Vagina (tissue), 2 donors: ENCODE measurements at regions not wholly inside any gene's neighbourhood (a gene's known extent, or its start where the extent isn't known, plus 50 kb on each side); places are given as distances from the start of the nearest gene placed in this dataset.

Experiments
- DNase-seq, 2 donors: peaks; one replicate each; pipeline ENCODE4 v3.0.0-alpha.2; 2017; ENCODE audit errors: extremely low spot score in 2 of 2
- H3K27ac ChIP-seq: fragments of 200-600 bp; sonication (generic); one replicate; pipeline ENCODE4 v1.5.1; 2019
- H3K27me3 ChIP-seq: fragments of 200-600 bp; sonication (generic); one replicate; pipeline ENCODE4 v1.5.1; 2019
- H3K36me3 ChIP-seq, 2 donors: fragments of 200-600 bp; sonication (generic); one replicate each; pipeline ENCODE4 v1.5.1; 2017 to 2019
- H3K4me1 ChIP-seq: fragments of 200-600 bp; sonication (generic); one replicate; pipeline ENCODE4 v1.5.1; 2019
- H3K4me3 ChIP-seq, 2 donors: fragments of 200-600 bp; sonication (generic); 1 replicate in 1 of 2; 2 replicates in 1 of 2; pipeline ENCODE4 v1.5.1; 2016 to 2019
- H3K9me3 ChIP-seq: fragments of 200-600 bp; sonication (generic); one replicate; pipeline ENCODE4 v1.5.1; 2019
- CTCF ChIP-seq, 3 experiments: fragments of 450-650 bp in 2 of 3; fragments of 200-600 bp in 1 of 3; sonication (generic) in 1 of 3; IDR thresholded peaks; one replicate each; pipeline ENCODE4 v1.5.1; 2017 to 2019; ENCODE audit warnings: antibody characterized with exemption in 3 of 3, mild to moderate bottlenecking in 2 of 3, moderate library complexity in 2 of 3
- POLR2A ChIP-seq, 2 donors: fragments of 450-650 bp; IDR thresholded peaks; one replicate each; pipeline ENCODE4 v1.6.1; 2017; ENCODE audit warnings: antibody characterized with exemption in 2 of 2, mild to moderate bottlenecking in 2 of 2, moderate library complexity in 2 of 2
- POLR2AphosphoS5 ChIP-seq, 2 donors: sonication (generic); formaldehyde crosslinking; IDR thresholded peaks; one replicate each; pipeline ENCODE4 v1.9.0; 2017; ENCODE audit warnings: antibody characterized with exemption in 2 of 2, mild to moderate bottlenecking in 2 of 2, low read depth in 1 of 2; ENCODE audit not compliant: insufficient read depth in 1 of 2
- intact Hi-C: fragments of 100-400 bp; cut with DNase I; formaldehyde crosslinking; loops from one replicate; pipeline ENCODE4 v1.15.1; 2023

- TF ChIP-seq POLR2A (IDR thresholded peaks at IDR 0.05) (no peak), CTCF (IDR thresholded peaks at IDR 0.05) (no peak), POLR2AphosphoS5 (IDR thresholded peaks at IDR 0.05; ENCODE audit: insufficient read depth in 1 of 2, low read depth in 1 of 2) (no peak)
- DNase-seq, result no peak
- H3K9me3 ChIP-seq, result no peaks in the 10 kb centered on the region
- no peaks in the 10 kb centered on the region for H3K27me3 ChIP-seq
- intact Hi-C loops, result no loop called here
- H3K36me3 ChIP-seq, result no peaks in the 10 kb centered on the region
- no peak overlapping the region for H3K4me3 ChIP-seq
- H3K27ac ChIP-seq, result no peak overlapping the region
- H3K4me1 ChIP-seq, result no peaks in the 10 kb centered on the region
These were observed 268.3 kb upstream of the POGK start for GRCh38 chr1:166570954-166571353.

GRCh38 chr1:166573199-166573598 is 266.1 kb upstream of the POGK start:
- Histone ChIP-seq H3K27me3 (no peaks in the 10 kb centered on the region), H3K4me1 (no peaks in the 10 kb centered on the region), H3K9me3 (no peaks in the 10 kb centered on the region), H3K4me3 (no peak overlapping the region), H3K27ac (no peak overlapping the region), H3K36me3 (no peaks in the 10 kb centered on the region)
- DNase-seq, result no peak
- intact Hi-C loops, result no loop called here
- TF ChIP-seq POLR2A (IDR thresholded peaks at IDR 0.05) (no peak), CTCF (IDR thresholded peaks at IDR 0.05) (no peak), POLR2AphosphoS5 (IDR thresholded peaks at IDR 0.05; ENCODE audit: insufficient read depth in 1 of 2, low read depth in 1 of 2) (no peak)

- DNase-seq, result no peak
- no peaks in the 10 kb centered on the region for H3K27me3 ChIP-seq
- no peaks in the 10 kb centered on the region for H3K36me3 ChIP-seq
- H3K9me3 ChIP-seq, result no peaks in the 10 kb centered on the region
- TF ChIP-seq POLR2AphosphoS5 (IDR thresholded peaks at IDR 0.05; ENCODE audit: insufficient read depth in 1 of 2, low read depth in 1 of 2) (no peak), POLR2A (IDR thresholded peaks at IDR 0.05) (no peak), CTCF (IDR thresholded peaks at IDR 0.05) (no peak)
- intact Hi-C loops, result no loop called here
- H3K27ac ChIP-seq, result no peak overlapping the region
- no peak overlapping the region for H3K4me3 ChIP-seq
- no peaks in the 10 kb centered on the region for H3K4me1 ChIP-seq
These were observed 259.4 kb upstream of the POGK start for GRCh38 chr1:166579557-166580501.

- Histone ChIP-seq H3K9me3 (no peaks in the 10 kb centered on the region), H3K27ac (no peak overlapping the region), H3K4me1 (no peaks in the 10 kb centered on the region), H3K4me3 (no peak overlapping the region), H3K36me3 (no peaks in the 10 kb centered on the region), H3K27me3 (no peaks in the 10 kb centered on the region)
- intact Hi-C loops, result no loop called here
- TF ChIP-seq POLR2A (IDR thresholded peaks at IDR 0.05) (no peak), POLR2AphosphoS5 (IDR thresholded peaks at IDR 0.05; ENCODE audit: insufficient read depth in 1 of 2, low read depth in 1 of 2) (no peak), CTCF (IDR thresholded peaks at IDR 0.05) (no peak)
- DNase-seq, result no peak
These were observed 250.5 kb upstream of the POGK start for GRCh38 chr1:166588741-166589140.

- Histone ChIP-seq H3K36me3 (no peaks in the 10 kb centered on the region), H3K4me1 (no peaks in the 10 kb centered on the region), H3K4me3 (no peak overlapping the region), H3K27ac (no peak overlapping the region), H3K27me3 (no peaks in the 10 kb centered on the region), H3K9me3 (no peaks in the 10 kb centered on the region)
- no peak for TF ChIP-seq CTCF (IDR thresholded peaks at IDR 0.05)
- TF ChIP-seq POLR2A (IDR thresholded peaks at IDR 0.05), result no peak
- TF ChIP-seq POLR2AphosphoS5 (IDR thresholded peaks at IDR 0.05; ENCODE audit: insufficient read depth in 1 of 2, low read depth in 1 of 2), result no peak
- DNase-seq, result no peak
- intact Hi-C loops, result no loop called here
These were observed 249.1 kb upstream of the POGK start for GRCh38 chr1:166590161-166590560.
